Endothelial cell (in vitro differentiated cells): ENCODE measurements at regions not wholly inside any gene's neighbourhood (a gene's known extent, or its start where the extent isn't known, plus 50 kb on each side); places are given as distances from the start of the nearest gene placed in this dataset.

Experiments
- DNase-seq: peaks from one replicate; pipeline ENCODE4 v3.0.0; 2021; ENCODE audit warnings: low spot score
- H3K27ac Mint-ChIP-seq: one replicate; pipeline ENCODE4 v1.8.0; 2021; ENCODE audit warnings: mixed read lengths, inconsistent platforms; ENCODE audit not compliant: unreplicated experiment
- H3K27me3 Mint-ChIP-seq: one replicate; pipeline ENCODE4 v1.8.0; 2021; ENCODE audit warnings: mild to moderate bottlenecking, moderate library complexity, mixed read lengths, inconsistent platforms; ENCODE audit not compliant: unreplicated experiment
- H3K36me3 Mint-ChIP-seq: one replicate; pipeline ENCODE4 v1.8.0; 2021; ENCODE audit warnings: mild to moderate bottlenecking, low read depth, mixed read lengths, inconsistent platforms; ENCODE audit not compliant: unreplicated experiment
- H3K4me1 Mint-ChIP-seq: one replicate; pipeline ENCODE4 v1.8.0; 2021; ENCODE audit warnings: mild to moderate bottlenecking, mixed read lengths, inconsistent platforms; ENCODE audit not compliant: unreplicated experiment
- H3K4me3 Mint-ChIP-seq: one replicate; pipeline ENCODE4 v1.8.0; 2021; ENCODE audit warnings: mild to moderate bottlenecking, mixed read lengths, inconsistent platforms; ENCODE audit not compliant: unreplicated experiment
- H3K9me3 Mint-ChIP-seq: one replicate; pipeline ENCODE4 v1.8.0; 2021; ENCODE audit warnings: mixed read lengths, inconsistent platforms; ENCODE audit not compliant: unreplicated experiment
- CTCF ChIP-seq: fragments of 200-600 bp; sonication (generic); IDR thresholded peaks from one replicate; pipeline ENCODE4 v1.5.0; 2021; ENCODE audit warnings: antibody characterized with exemption; ENCODE audit not compliant: unreplicated experiment

GRCh38 chr16:51357839-51358238 lies 206.8 kb upstream of the SALL1 start:
- no peak for DNase-seq
- H3K4me1 Mint-ChIP-seq = peaks cover 4% of the 10 kb centered on the region
- H3K36me3 Mint-ChIP-seq = no peaks in the 10 kb centered on the region
- no peaks in the 10 kb centered on the region for H3K9me3 Mint-ChIP-seq
- no peak for TF ChIP-seq CTCF
- no peaks in the 10 kb centered on the region for H3K27me3 Mint-ChIP-seq
- no peak overlapping the region for H3K4me3 Mint-ChIP-seq
- no peak overlapping the region for H3K27ac Mint-ChIP-seq

- H3K36me3 Mint-ChIP-seq = no peaks in the 10 kb centered on the region
- H3K27ac Mint-ChIP-seq = no peak overlapping the region
- no peaks in the 10 kb centered on the region for H3K9me3 Mint-ChIP-seq
- no peaks in the 10 kb centered on the region for H3K27me3 Mint-ChIP-seq
- TF ChIP-seq CTCF = no peak
- H3K4me3 Mint-ChIP-seq = no peak overlapping the region
- peaks cover 15% of the 10 kb centered on the region for H3K4me1 Mint-ChIP-seq
- no peak for DNase-seq
These were observed 204.8 kb upstream of the SALL1 start for GRCh38 chr16:51355875-51356274.

GRCh38 chr16:51355195-51355594 lies 204.1 kb upstream of the SALL1 start:
- H3K4me3 Mint-ChIP-seq = no peak overlapping the region
- TF ChIP-seq CTCF = no peak
- no peak overlapping the region for H3K27ac Mint-ChIP-seq
- no peaks in the 10 kb centered on the region for H3K9me3 Mint-ChIP-seq
- no peaks in the 10 kb centered on the region for H3K27me3 Mint-ChIP-seq
- no peak for DNase-seq
- no peaks in the 10 kb centered on the region for H3K36me3 Mint-ChIP-seq
- peaks cover 19% of the 10 kb centered on the region for H3K4me1 Mint-ChIP-seq

- TF ChIP-seq CTCF = no peak
- Mint-ChIP-seq H3K4me3 (no peak overlapping the region), H3K27ac (no peak overlapping the region), H3K4me1 (peaks cover 15% of the 10 kb centered on the region), H3K36me3 (no peaks in the 10 kb centered on the region), H3K9me3 (no peaks in the 10 kb centered on the region), H3K27me3 (no peaks in the 10 kb centered on the region)
- no peak for DNase-seq
These were observed 202.0 kb upstream of the SALL1 start for GRCh38 chr16:51353055-51353454.

- no peak overlapping the region for H3K27ac Mint-ChIP-seq
- peaks cover 2% of the 10 kb centered on the region for H3K27me3 Mint-ChIP-seq
- H3K36me3 Mint-ChIP-seq = no peaks in the 10 kb centered on the region
- H3K4me3 Mint-ChIP-seq = no peak overlapping the region
- no peak for TF ChIP-seq CTCF
- DNase-seq = no peak
- H3K9me3 Mint-ChIP-seq = no peaks in the 10 kb centered on the region
- peaks cover 15% of the 10 kb centered on the region for H3K4me1 Mint-ChIP-seq
These were observed 198.6 kb upstream of the SALL1 start for GRCh38 chr16:51349626-51350025.
